Lower leg skin (tissue), 3 donors: ENCODE measurements at regions not wholly inside any gene's neighbourhood (a gene's known extent, or its start where the extent isn't known, plus 50 kb on each side); places are given as distances from the start of the nearest gene placed in this dataset.
"Not testable (repeated sequence)": the region's sequence is repeated elsewhere in the genome, so short reads cannot be mapped to it uniquely, and the experiment has no call there.

ENCODE experiments used
- POLR2A ChIP-seq, 2 donors: fragments of 450-650 bp; IDR thresholded peaks; one replicate each; pipeline ENCODE4 v1.6.1; 2016 to 2017; ENCODE audit warnings: antibody characterized with exemption in 2 of 2, mild to moderate bottlenecking in 1 of 2, moderate library complexity in 1 of 2
- TF ChIP-seq, protein P1 (sequence below), 3 donors: fragments of 450-650 bp; IDR thresholded peaks; one replicate each; pipeline ENCODE4 v1.5.1; 2016; ENCODE audit warnings: antibody characterized with exemption in 3 of 3, mild to moderate bottlenecking in 3 of 3, moderate library complexity in 2 of 3

DNA sequence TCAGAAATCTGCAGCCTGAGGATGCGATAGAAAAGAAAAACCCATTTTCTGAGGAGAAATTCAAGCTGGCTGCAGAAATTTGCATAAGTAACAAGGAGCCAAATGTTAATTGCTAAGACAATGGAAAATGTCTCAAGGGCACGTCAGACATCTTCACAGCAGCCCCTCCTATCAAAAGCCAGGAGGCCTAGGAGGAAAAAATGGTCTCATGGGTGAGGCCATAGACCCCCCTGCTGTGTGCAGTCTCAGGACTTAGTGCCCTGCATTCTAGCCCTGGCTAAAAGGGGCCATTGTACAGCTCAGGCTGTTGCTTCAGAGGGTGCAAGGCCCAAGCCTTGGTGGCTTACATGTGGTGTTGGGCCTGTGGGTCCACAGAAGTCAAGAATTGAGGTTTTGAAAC lies 511.4 kb upstream of the FANCL start:
- TF ChIP-seq, protein P1, sequence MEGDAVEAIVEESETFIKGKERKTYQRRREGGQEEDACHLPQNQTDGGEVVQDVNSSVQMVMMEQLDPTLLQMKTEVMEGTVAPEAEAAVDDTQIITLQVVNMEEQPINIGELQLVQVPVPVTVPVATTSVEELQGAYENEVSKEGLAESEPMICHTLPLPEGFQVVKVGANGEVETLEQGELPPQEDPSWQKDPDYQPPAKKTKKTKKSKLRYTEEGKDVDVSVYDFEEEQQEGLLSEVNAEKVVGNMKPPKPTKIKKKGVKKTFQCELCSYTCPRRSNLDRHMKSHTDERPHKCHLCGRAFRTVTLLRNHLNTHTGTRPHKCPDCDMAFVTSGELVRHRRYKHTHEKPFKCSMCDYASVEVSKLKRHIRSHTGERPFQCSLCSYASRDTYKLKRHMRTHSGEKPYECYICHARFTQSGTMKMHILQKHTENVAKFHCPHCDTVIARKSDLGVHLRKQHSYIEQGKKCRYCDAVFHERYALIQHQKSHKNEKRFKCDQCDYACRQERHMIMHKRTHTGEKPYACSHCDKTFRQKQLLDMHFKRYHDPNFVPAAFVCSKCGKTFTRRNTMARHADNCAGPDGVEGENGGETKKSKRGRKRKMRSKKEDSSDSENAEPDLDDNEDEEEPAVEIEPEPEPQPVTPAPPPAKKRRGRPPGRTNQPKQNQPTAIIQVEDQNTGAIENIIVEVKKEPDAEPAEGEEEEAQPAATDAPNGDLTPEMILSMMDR (IDR thresholded peaks at IDR 0.05): not testable (repeated sequence)
- not testable (repeated sequence) for TF ChIP-seq POLR2A (IDR thresholded peaks at IDR 0.05)
